ENCODE measurements at regions not wholly inside any gene's neighbourhood (a gene's known extent, or its start where the extent isn't known, plus 50 kb on each side); places are given as distances from the start of the nearest gene placed in this dataset.
"Not testable (repeated sequence)": the region's sequence is repeated elsewhere in the genome, so short reads cannot be mapped to it uniquely, and the experiment has no call there.

- DNase-seq (ENCODE audit: low read depth in 2 of 2) = no peak
Measured at GRCh38 chr11:42764936-42765335, 546.9 kb upstream of the API5 start.

DNA sequence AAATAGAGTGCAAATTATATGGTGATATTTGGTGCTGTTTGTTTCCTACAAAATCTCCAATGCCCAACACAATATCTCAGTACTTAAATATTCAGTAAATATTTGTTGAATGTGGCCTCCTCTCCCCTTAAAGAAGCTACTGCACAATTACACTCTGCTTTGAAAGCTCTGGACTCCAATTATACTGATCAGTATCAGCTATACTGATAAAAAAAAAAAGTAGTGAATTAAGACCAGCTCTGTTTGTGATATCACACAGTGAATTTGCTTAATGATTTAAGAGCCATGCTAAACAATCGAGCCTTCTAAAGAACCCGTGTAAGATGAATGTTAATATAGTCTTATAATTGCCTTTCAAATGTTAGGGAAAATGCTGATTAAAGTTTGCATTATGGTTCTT, 543.2 kb upstream of the API5 start:
- DNase-seq (ENCODE audit: low read depth in 2 of 2) = no peak

DNA sequence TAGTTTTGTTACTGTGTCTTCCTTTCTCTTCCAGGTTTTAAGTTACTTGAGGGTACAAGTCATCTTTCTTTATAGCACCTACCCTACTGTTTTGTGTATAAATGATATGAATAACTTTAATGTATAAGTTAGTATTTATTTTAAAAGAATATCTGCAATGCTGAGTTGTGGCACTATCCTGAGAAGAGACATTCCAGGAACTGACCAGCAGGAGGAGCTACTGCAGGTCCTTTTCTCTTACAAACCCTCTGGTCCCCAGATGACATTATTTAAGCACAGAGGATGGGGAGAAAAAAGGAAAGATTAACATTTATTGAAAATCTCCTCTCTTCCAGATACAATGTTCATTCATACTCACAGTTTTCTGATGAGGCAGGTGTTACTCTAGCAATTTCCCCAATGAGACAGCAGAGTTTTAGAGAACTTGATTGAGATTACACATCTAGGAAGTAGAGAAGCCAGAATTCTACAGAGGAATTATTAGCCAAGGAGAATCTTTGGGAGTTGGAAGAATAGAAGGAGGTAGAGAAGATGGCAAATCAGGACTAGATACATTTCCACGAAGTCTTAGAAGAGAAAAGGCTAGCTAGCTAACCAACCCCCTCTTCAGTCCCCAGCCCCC, 541.2 kb upstream of the API5 start:
- DNase-seq (ENCODE audit: low read depth in 2 of 2) = no peak

GRCh38 chr11:42772886-42773285, 538.9 kb upstream of the API5 start:
- no peak for DNase-seq (ENCODE audit: low read depth in 2 of 2)

- DNase-seq (ENCODE audit: low read depth in 2 of 2) = no peak
Measured at GRCh38 chr11:42773729-42774128, 538.1 kb upstream of the API5 start.

DNA sequence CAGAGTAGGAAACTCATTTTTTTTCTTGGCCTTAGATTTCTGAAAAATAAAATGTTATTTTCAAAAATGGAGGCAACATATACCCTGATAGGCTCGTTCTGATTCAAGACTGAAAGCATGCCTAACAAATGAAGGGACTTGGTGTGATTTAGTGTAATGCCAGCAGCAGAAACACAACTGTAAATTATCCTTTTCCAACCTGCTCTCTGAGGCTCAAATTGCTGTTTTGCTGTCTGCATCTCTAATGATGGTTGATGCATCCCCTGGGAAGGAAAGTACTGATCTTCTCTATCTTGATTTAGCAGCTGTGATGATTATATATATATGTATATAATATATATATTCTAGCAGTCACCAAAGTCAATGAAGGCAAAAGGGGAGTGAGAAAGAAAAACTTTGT, 537.2 kb upstream of the API5 start:
- no peak for DNase-seq (ENCODE audit: low read depth in 2 of 2)

DNA sequence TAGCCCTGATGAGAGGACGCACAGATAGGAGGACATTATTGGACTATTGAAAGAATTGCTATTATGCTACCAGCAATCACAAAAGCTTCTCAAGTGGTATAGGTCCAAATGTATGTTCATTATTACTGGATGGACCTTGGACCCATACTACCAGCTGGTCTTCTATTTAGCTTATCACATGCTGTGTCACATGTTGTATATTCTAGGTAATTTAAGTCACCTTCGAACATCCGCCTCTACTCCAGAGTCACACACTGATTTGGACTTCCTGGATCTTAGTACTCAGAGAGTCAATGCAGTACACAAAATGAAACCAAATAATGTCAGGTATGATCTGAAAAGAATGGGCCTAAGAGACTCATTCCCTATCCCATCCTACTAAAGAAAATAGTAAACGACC, 534.0 kb upstream of the API5 start:
- DNase-seq (ENCODE audit: low read depth in 2 of 2) = no peak

DNA sequence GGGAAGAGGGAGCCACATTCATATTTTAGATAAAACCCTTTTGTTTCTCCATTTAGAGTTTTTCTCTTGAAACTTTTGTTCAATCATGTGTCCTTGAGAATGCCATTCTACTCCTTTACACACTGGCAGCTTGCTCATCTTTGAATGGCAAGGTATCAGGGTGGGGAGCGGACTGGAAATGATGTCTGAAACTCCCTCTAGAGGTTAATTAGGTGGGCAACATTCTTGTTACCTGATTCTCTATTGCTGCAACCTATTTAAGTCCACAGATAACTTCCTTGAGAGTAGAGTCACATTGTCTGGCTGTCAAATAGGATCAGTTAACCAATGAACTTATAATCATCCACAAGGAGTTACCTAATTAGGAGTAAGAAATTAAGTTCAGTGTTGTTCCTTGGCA, 533.6 kb upstream of the API5 start:
- DNase-seq (ENCODE audit: low read depth in 2 of 2) = no peak

DNA sequence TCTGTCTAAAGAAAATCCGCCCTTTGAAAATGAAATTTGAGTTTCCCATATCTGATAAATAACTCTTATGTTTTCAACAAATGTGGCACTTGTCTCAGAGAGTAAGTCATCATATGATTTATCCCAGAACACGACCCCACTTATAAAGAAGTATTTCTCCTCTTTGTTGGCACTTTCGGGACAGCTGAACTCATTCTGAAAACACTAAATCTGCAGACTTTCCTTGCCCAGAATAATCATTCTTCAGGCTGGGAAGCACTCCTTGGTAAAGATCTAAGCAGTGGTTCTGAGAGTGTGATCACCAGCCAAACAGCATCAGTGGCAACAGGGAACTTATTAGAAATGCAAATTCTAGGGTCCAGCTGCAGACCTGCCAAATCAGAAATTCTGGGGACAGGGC, 532.2 kb upstream of the API5 start:
- no peak for DNase-seq (ENCODE audit: low read depth in 2 of 2)

DNA sequence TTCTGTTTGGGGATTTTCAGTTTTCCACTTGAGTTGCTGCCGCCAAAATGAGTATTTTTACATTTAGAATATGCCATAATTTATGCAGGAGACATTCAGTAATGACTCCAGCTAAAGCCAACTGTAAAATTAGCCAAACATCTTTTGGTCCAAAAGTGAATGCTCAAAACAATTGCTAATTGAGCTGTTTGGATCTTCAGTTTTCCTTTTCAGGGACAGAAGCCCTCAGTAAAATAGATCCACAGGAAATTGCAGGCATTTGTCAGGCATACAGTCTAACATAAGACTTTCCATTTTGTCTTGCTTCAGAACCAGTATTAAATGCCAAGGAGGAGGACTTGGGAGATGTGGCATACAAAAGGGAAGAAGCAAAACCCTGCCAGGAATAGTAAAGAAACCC, 524.8 kb upstream of the API5 start:
- no peak for DNase-seq (ENCODE audit: low read depth in 2 of 2)

GRCh38 chr11:42795483-42795882, 516.3 kb upstream of the API5 start:
- not testable (repeated sequence) for DNase-seq (ENCODE audit: low read depth in 2 of 2)

DNA sequence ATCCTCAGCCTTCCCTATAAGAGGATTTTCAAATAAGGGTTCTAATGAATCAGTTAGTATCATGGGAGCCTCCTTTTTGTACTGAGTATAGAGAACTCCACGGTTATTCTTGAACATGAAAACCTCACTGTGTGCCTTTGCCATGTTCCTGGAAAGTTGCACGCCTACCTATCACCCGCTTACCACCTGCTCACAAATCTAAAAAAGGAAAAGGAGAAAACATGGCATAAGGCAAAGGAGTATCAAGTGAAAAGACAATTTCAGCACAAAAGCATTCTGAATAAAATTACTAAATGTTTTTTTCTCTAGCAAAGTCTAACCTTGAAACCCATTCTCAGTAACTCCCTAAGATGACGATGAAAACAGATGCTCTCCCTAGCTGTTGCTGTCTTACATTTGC, 511.8 kb upstream of the API5 start:
- no peak for DNase-seq (ENCODE audit: low read depth in 2 of 2)

DNA sequence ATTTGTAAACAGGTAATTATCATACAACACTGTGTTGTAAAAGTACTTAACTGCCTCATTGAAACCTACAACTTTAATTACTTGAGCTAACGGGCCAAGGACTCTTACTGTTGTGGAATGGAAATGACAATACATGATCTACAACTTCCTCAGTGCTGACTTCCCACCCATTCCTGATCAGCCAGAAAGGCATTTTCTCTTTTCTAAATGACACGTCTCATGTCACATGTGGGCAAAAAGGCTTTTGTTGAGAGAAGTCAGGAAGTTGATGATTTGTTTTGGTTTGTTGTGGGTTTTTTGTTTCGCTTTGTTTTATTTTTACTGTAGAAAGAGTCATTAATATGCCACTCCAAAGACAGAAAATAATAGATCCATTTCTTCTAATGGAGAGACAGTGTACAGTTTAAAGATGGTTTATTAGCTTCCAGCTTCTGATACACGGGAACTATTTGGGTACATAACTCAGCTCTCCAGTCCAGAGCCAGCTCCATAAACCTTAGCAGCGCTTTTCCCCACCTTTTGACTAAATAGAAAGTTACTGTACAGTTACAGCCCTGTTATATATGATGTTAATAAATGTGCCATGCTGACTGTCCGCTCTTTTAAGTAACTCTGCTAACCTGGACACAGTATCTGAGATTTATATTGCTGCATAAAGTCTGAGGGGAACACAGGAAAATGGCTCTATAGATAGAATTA, 509.4 kb upstream of the API5 start:
- DNase-seq (ENCODE audit: low read depth in 2 of 2) = no peak

- DNase-seq (ENCODE audit: low read depth in 2 of 2) = no peak
Measured at GRCh38 chr11:42806191-42806590, 505.6 kb upstream of the API5 start.

GRCh38 chr11:42812361-42812760, 499.4 kb upstream of the API5 start:
- no peak for DNase-seq (ENCODE audit: low read depth in 2 of 2)

- no peak for DNase-seq (ENCODE audit: low read depth in 2 of 2)
Measured at GRCh38 chr11:42812960-42813359, 498.8 kb upstream of the API5 start.

GRCh38 chr11:42816471-42816870, 495.3 kb upstream of the API5 start:
- no peak for DNase-seq (ENCODE audit: low read depth in 2 of 2)

DNA sequence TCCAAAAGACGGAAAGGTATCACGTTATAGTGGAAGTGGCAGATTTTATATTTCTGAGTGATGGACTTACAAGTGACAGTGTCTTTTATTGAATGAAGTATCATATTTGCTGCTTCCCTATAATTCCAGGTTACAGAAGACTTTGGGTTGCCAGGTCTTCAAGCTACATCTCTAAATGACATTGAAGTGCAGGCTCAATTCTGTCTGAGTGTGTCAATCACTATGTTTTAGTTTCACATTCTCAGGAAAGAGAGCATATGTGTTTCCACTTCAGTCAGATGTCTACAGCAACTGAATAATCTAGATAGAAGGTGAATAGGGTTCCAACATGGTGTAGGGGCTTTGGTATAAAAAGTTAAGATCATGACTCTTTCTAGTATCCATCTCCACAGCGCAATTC, 492.7 kb upstream of the API5 start:
- DNase-seq (ENCODE audit: low read depth in 2 of 2) = no peak

- DNase-seq (ENCODE audit: low read depth in 2 of 2) = not testable (repeated sequence)
Measured at GRCh38 chr11:42822188-42822587, 489.6 kb upstream of the API5 start.

GRCh38 chr11:42823546-42823945, 488.2 kb upstream of the API5 start:
- DNase-seq (ENCODE audit: low read depth in 2 of 2) = no peak

DNA sequence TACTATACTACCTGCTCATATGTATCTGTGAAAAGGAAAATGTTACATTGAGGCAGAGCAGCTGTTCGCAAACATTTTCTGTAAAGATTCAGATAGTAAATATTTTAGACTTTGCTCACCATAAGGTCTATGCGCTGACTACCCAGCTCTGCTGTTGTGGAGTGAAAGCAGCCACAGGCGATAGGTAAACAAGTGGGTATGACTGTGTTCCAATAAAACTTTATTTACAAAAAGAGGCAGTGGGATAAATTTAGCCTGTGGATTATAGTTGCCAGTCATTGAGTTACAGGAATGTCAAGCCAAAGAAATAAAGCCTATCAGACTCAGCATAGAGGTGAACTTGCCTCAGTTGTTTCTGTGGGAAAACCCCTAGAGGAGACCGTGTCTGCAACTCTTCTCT, 487.7 kb upstream of the API5 start:
- DNase-seq (ENCODE audit: low read depth in 2 of 2) = no peak

DNA sequence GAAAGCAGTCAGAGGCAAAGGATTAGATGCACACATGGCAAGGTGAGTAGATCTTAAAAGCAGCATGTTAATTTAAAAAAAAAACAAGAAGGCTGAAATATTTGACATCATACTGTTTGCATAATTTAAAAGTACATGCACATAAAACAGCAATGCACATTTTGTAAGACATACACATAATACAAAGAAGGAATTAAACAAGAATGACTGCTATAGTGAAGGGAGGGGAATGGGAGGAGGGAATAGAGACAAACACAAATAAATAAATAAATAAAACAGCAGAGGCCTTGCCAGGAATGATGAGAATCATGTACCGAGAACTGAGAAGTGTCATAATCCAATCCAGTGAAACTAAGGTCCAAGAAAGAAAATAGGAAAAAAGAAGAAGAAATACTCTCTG, 486.2 kb upstream of the API5 start:
- DNase-seq (ENCODE audit: low read depth in 2 of 2) = no peak

GRCh38 chr11:42827845-42828244, 484.0 kb upstream of the API5 start:
- no peak for DNase-seq (ENCODE audit: low read depth in 2 of 2)

GRCh38 chr11:42837994-42838393, 473.8 kb upstream of the API5 start:
- no peak for DNase-seq (ENCODE audit: low read depth in 2 of 2)

All from stimulated activated CD4-positive, alpha-beta T cell treated with anti-CD3 and anti-CD28 coated beads, Interleukin-4, amount 100 ng/mL, for 48 hours (primary cell).